BLaER1 treated with 17β-estradiol and CSF1 and Interleukin-3, amounts not matched to agents 10 nM and 100 nM (cell line): ENCODE measurements at regions not wholly inside any gene's neighbourhood (a gene's known extent, or its start where the extent isn't known, plus 50 kb on each side); places are given as distances from the start of the nearest gene placed in this dataset.
"Not testable (repeated sequence)": the region's sequence is repeated elsewhere in the genome, so short reads cannot be mapped to it uniquely, and the experiment has no call there.

Source experiments
- H3K27ac ChIP-seq, 11 experiments: shearing (Covaris generic); formaldehyde crosslinking; 2 replicates each; pipeline ENCODE4 v1.8.1; 2022
- H3K27me3 ChIP-seq, 11 experiments: shearing (Covaris generic); formaldehyde crosslinking; 2 replicates each; pipeline ENCODE4 v1.8.1; 2022
- H3K36me3 ChIP-seq, 11 experiments: shearing (Covaris generic); formaldehyde crosslinking; 2 replicates each; pipeline ENCODE4 v1.8.1; 2022
- H3K4me1 ChIP-seq, 10 experiments: shearing (Covaris generic); formaldehyde crosslinking; 2 replicates each; pipeline ENCODE4 v1.8.1; 2022
- H3K4me2 ChIP-seq, 11 experiments: shearing (Covaris generic); formaldehyde crosslinking; 2 replicates each; pipeline ENCODE4 v1.8.1; 2022
- H3K4me3 ChIP-seq, 10 experiments: shearing (Covaris generic); formaldehyde crosslinking; 2 replicates each; pipeline ENCODE4 v1.8.1; 2022
- H3K9ac ChIP-seq, 11 experiments: shearing (Covaris generic); formaldehyde crosslinking; 2 replicates each; pipeline ENCODE4 v1.8.1; 2022
- H3K9me3 ChIP-seq, 11 experiments: shearing (Covaris generic); formaldehyde crosslinking; replicated peaks in 1 of 11; 2 replicates each; pipeline ENCODE4 v1.8.1; 2022
- H4K20me1 ChIP-seq, 11 experiments: shearing (Covaris generic); formaldehyde crosslinking; 2 replicates each; pipeline ENCODE4 v1.8.1; 2022
- Cebpa-rat ChIP-seq, 11 experiments: shearing (Covaris generic); IDR thresholded peaks; 2 replicates each; pipeline ENCODE4 v1.8.1; 2022

- no peaks in the 10 kb centered on the region for H3K27me3 ChIP-seq
- no peaks in the 10 kb centered on the region for H4K20me1 ChIP-seq
- no peak for TF ChIP-seq Cebpa-rat (IDR thresholded peaks at IDR 0.05)
- no peak overlapping the region for H3K9ac ChIP-seq
- H3K36me3 ChIP-seq = no peaks in the 10 kb centered on the region
- no peak overlapping the region for H3K27ac ChIP-seq
- H3K9me3 ChIP-seq = peaks cover 0 to 19% (median 0%) of the 10 kb centered on the region in 11 experiments; a peak in 4 of 22 replicates
- H3K4me1 ChIP-seq = no peaks in the 10 kb centered on the region
- H3K4me2 ChIP-seq = no peak overlapping the region
- H3K4me3 ChIP-seq = no peak overlapping the region
Observed at GRCh38 chr12:42733911-42734310, 144.4 kb upstream of the PRICKLE1 start.

GRCh38 chr12:42732908-42733411 lies 143.4 kb upstream of the PRICKLE1 start:
- H3K9ac ChIP-seq = no peak overlapping the region
- H4K20me1 ChIP-seq = no peaks in the 10 kb centered on the region
- no peak overlapping the region for H3K27ac ChIP-seq
- TF ChIP-seq Cebpa-rat (IDR thresholded peaks at IDR 0.05) = no peak
- H3K27me3 ChIP-seq = no peaks in the 10 kb centered on the region
- H3K4me2 ChIP-seq = no peak overlapping the region
- peaks cover 0 to 19% (median 0%) of the 10 kb centered on the region in 11 experiments; a peak in 4 of 22 replicates for H3K9me3 ChIP-seq
- no peaks in the 10 kb centered on the region for H3K36me3 ChIP-seq
- no peak overlapping the region for H3K4me3 ChIP-seq
- H3K4me1 ChIP-seq = no peaks in the 10 kb centered on the region

DNA sequence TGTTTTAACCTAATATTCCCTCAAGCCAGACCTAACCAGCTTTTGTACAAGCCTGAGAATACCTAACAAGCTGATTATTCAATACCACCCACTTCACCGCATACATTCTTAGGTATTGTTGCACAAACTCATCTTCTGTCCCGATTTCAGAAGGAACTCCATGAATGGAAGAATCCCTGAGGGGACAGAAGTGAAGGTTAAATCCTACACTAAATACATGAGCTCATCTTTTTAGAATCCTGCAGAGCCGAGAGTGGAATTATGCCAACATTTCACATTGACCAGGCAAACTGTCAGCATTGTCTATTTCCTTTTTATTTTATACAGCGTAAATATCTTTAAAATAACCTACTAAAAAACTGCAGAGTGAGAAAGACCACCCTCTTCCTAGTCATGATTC lies 140.7 kb upstream of the PRICKLE1 start:
- no peak for TF ChIP-seq Cebpa-rat (IDR thresholded peaks at IDR 0.05)
- Histone ChIP-seq H3K9ac (no peak overlapping the region), H3K36me3 (no peaks in the 10 kb centered on the region), H3K9me3 (peaks cover 11 to 30% (median 13%) of the 10 kb centered on the region in 11 experiments), H3K4me3 (no peak overlapping the region), H3K4me2 (no peak overlapping the region), H3K27me3 (no peaks in the 10 kb centered on the region), H3K4me1 (peaks cover 8 to 14% (median 11%) of the 10 kb centered on the region in 10 experiments; a peak in 17 of 20 replicates), H4K20me1 (no peaks in the 10 kb centered on the region), H3K27ac (no peak overlapping the region)

DNA sequence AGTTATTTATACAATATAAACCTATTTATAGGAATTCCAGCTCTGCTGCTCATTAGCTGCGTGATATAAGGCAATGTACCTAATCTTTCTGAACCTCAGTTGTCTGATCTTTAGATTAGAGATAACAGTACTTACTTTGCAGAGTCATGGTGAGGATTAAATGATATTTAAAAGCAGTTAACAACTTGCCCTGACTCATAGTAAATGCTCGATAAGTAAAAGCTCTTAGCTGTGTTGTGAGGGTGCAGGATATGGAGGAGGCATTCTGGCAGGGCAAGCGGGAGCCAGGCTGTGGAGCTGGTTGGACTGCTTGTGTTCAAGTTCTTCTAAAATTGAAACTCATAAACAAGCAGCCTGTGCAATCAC lies 140.0 kb upstream of the PRICKLE1 start:
- Histone ChIP-seq H3K4me3 (no peak overlapping the region), H3K27me3 (no peaks in the 10 kb centered on the region), H3K4me2 (no peak overlapping the region), H3K9me3 (peaks cover 14 to 31% (median 19%) of the 10 kb centered on the region in 11 experiments), H3K4me1 (peaks cover 8 to 14% (median 11%) of the 10 kb centered on the region in 10 experiments; a peak in 17 of 20 replicates), H4K20me1 (no peaks in the 10 kb centered on the region), H3K27ac (no peak overlapping the region), H3K36me3 (no peaks in the 10 kb centered on the region), H3K9ac (no peak overlapping the region)
- no peak for TF ChIP-seq Cebpa-rat (IDR thresholded peaks at IDR 0.05)

DNA sequence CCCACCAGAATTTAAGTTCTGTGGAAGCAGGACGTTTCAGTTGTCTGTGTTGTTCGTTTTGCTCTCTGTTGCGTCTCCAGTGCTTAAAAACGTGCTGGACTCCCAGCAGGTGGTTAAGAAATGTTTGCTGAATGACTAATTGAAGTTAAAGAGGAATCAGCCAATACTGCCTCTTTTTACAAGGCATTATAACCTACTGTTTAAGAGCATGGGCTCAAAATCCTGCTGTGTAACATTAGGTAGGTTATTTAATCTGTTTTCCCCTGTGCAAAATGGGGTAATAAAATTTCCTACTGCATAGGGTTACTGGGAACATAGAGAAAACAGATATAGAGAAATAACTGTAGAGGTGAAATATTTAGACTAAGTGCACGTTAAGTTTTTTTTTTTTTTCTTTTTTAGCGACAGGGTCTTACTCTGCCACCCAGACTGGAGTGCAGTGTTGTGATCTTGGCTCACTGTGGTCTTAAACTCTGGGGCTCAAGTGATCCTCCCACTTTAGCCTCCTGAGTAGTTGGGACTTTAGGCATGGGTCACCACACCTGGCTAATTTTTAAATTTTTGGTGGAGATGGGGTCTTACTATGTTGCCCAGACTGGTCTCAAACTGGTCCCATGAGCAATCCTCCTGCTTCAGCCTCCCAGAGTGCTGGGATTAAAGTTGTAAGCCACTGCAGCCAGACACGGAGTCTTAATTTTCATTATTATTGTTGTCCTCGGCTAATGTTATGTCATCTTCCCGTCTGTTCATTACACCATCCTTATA lies 139.4 kb upstream of the PRICKLE1 start:
- Histone ChIP-seq H3K4me2 (no peak overlapping the region), H3K4me3 (no peak overlapping the region), H3K27ac (no peak overlapping the region)

DNA sequence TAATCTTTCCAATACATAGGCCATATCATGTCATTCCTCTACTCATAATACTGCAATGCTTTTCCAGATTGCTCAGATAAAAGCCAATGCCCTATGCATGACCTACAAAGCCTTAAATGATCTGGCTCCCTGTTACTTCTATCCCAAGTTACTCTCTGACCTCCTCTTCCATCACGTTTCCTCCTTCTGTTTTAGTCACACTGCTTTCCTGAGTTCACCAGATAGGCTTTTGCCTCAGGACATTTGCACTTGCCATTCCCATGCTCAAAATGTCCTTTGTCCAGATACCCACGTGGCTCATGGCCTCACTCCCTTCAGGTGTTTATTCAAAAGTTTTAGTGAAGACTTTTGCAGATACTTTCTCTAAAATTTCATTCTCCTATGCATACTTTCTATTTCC lies 138.7 kb upstream of the PRICKLE1 start:
- H3K27ac ChIP-seq = no peak overlapping the region
- H4K20me1 ChIP-seq = no peaks in the 10 kb centered on the region
- H3K4me2 ChIP-seq = no peak overlapping the region
- H3K9me3 ChIP-seq = peaks cover 14 to 30% (median 19%) of the 10 kb centered on the region in 11 experiments
- H3K9ac ChIP-seq = no peak overlapping the region
- H3K27me3 ChIP-seq = no peaks in the 10 kb centered on the region
- no peaks in the 10 kb centered on the region for H3K36me3 ChIP-seq
- no peak for TF ChIP-seq Cebpa-rat (IDR thresholded peaks at IDR 0.05)
- H3K4me1 ChIP-seq = peaks cover 8 to 14% (median 11%) of the 10 kb centered on the region in 10 experiments; a peak in 17 of 20 replicates
- no peak overlapping the region for H3K4me3 ChIP-seq

More for the DNA sequence above, 139.4 kb upstream of the PRICKLE1 start:
- no peak for TF ChIP-seq Cebpa-rat (IDR thresholded peaks at IDR 0.05)
- no peaks in the 10 kb centered on the region for H3K36me3 ChIP-seq
- H4K20me1 ChIP-seq = no peaks in the 10 kb centered on the region
- H3K27me3 ChIP-seq = no peaks in the 10 kb centered on the region
- H3K9me3 ChIP-seq = peaks cover 14 to 31% (median 19%) of the 10 kb centered on the region in 11 experiments
- H3K9ac ChIP-seq = no peak overlapping the region
- H3K4me1 ChIP-seq = peaks cover 8 to 14% (median 11%) of the 10 kb centered on the region in 10 experiments; a peak in 17 of 20 replicates

- Histone ChIP-seq H3K27me3 (no peaks in the 10 kb centered on the region), H3K4me1 (peaks cover 8 to 14% (median 11%) of the 10 kb centered on the region in 10 experiments; a peak in 17 of 20 replicates), H3K27ac (no peak overlapping the region), H3K9ac (no peak overlapping the region), H4K20me1 (no peaks in the 10 kb centered on the region), H3K4me2 (no peak overlapping the region), H3K9me3 (peaks cover 12 to 23% (median 16%) of the 10 kb centered on the region in 11 experiments; a peak in 21 of 22 replicates), H3K4me3 (no peak overlapping the region), H3K36me3 (no peaks in the 10 kb centered on the region)
- no peak for TF ChIP-seq Cebpa-rat (IDR thresholded peaks at IDR 0.05)
Observed at GRCh38 chr12:42725809-42726208, 136.3 kb upstream of the PRICKLE1 start.

GRCh38 chr12:42716491-42716891 lies 126.9 kb upstream of the PRICKLE1 start:
- H4K20me1 ChIP-seq = no peaks in the 10 kb centered on the region
- no peaks in the 10 kb centered on the region for H3K4me1 ChIP-seq
- no peak overlapping the region for H3K4me3 ChIP-seq
- peaks cover 0 to 9% (median 0%) of the 10 kb centered on the region in 11 experiments; a peak in 1 of 22 replicates for H3K9me3 ChIP-seq
- no peak overlapping the region for H3K9ac ChIP-seq
- H3K4me2 ChIP-seq = no peak overlapping the region
- H3K27ac ChIP-seq = no peak overlapping the region
- H3K27me3 ChIP-seq = no peaks in the 10 kb centered on the region
- H3K36me3 ChIP-seq = no peaks in the 10 kb centered on the region
- TF ChIP-seq Cebpa-rat (IDR thresholded peaks at IDR 0.05) = no peak

DNA sequence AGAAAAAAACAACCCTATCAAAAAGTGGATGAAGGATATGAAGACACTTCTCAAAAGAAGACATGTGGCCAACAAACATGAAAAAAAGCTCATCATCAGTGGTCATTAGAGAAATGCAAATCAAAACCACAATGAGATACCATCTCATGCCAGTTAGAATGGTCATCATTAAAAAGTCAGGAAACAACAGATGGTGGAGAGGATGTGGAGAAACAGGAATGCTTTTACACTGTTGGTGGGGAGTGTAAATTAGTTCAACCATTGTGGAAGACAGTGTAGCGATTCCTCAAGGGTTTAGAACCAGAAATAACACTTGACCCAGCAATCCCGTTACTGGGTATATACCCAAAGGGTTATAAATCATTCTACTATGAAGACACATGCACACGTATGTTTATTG lies 124.0 kb upstream of the PRICKLE1 start:
- H3K4me2 ChIP-seq, H4K20me1 ChIP-seq, H3K9ac ChIP-seq, H3K36me3 ChIP-seq, H3K27me3 ChIP-seq, H3K27ac ChIP-seq, H3K9me3 ChIP-seq, H3K4me3 ChIP-seq, H3K4me1 ChIP-seq: not testable (repeated sequence)

- H3K27ac ChIP-seq, H3K36me3 ChIP-seq, H3K9ac ChIP-seq, H3K4me2 ChIP-seq, H3K4me1 ChIP-seq, H3K9me3 ChIP-seq, H3K4me3 ChIP-seq, H4K20me1 ChIP-seq, H3K27me3 ChIP-seq: not testable (repeated sequence)
Observed at GRCh38 chr12:42708374-42708773, 118.8 kb upstream of the PRICKLE1 start.
